ENCODE measurements at regions not wholly inside any gene's neighbourhood (a gene's known extent, or its start where the extent isn't known, plus 50 kb on each side); places are given as distances from the start of the nearest gene placed in this dataset.
"Not testable (repeated sequence)": the region's sequence is repeated elsewhere in the genome, so short reads cannot be mapped to it uniquely, and the experiment has no call there.

DNA sequence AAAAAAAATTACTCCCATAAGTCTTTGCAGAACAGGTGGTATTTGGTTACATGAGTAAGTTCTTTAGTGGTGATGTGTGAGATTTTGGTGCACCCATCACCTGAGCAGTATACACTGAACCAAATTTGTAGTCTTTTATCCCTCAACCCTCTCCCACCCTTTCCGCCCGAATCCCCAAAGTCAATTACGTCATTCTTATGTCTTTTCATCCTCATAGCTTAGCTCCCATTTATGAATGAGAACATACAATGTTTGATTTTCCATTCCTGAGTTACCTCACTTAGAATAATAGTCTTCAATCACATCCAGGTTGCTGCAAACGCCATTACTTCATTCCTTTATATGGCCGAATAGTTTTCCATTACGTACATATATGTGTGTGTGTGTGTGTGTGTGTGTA, 2742.7 kb downstream of the ARAP2 start:
- TF ChIP-seq, protein P1, sequence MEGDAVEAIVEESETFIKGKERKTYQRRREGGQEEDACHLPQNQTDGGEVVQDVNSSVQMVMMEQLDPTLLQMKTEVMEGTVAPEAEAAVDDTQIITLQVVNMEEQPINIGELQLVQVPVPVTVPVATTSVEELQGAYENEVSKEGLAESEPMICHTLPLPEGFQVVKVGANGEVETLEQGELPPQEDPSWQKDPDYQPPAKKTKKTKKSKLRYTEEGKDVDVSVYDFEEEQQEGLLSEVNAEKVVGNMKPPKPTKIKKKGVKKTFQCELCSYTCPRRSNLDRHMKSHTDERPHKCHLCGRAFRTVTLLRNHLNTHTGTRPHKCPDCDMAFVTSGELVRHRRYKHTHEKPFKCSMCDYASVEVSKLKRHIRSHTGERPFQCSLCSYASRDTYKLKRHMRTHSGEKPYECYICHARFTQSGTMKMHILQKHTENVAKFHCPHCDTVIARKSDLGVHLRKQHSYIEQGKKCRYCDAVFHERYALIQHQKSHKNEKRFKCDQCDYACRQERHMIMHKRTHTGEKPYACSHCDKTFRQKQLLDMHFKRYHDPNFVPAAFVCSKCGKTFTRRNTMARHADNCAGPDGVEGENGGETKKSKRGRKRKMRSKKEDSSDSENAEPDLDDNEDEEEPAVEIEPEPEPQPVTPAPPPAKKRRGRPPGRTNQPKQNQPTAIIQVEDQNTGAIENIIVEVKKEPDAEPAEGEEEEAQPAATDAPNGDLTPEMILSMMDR (conservative IDR thresholded peaks at IDR 0.05; ENCODE audit: low read depth, low read length): not testable (repeated sequence)
- not testable (repeated sequence) for TF ChIP-seq EZH2 (IDR thresholded peaks at IDR 0.05; ENCODE audit: borderline replicate concordance, low read depth, low read length, poor library complexity, severe bottlenecking)
